HepG2 (cell line): ENCODE measurements at regions not wholly inside any gene's neighbourhood (a gene's known extent, or its start where the extent isn't known, plus 50 kb on each side); places are given as distances from the start of the nearest gene placed in this dataset.

Source experiments
- ATAC-seq: fragments of 200-7000 bp; cut with Tn5 transposase; 3 replicates; pipeline ENCODE4 v1.9.1; 2020; ENCODE audit warnings: mild to moderate bottlenecking, moderate library complexity
- BruUV-seq: library from RNA; stranded (reverse); fragments of 400-500 nt; replicated peaks from 2 replicates; lab custom pipeline; 2021; lab: Mats Ljungman, UMichigan
- CTCF ChIA-PET: fragments of 300-600 bp; formaldehyde crosslinking; extraction: SDS; loops from one replicate; lab custom pipeline; 2021; ENCODE audit warnings: low total read pairs, inconsistent platforms, low intra/inter-chr PET ratio; lab: Yijun Ruan, JAX
- POLR2A ChIA-PET: fragments of 350-600 bp; sonication (Branson Sonifier 250); formaldehyde crosslinking; loops from one replicate; lab custom pipeline; 2020; ENCODE audit warnings: antibody characterized with exemption, inconsistent platforms; lab: Yijun Ruan, JAX
- DNase-seq: peaks from one replicate; pipeline ENCODE4 v3.0.0-alpha.2; 2015; ENCODE audit warnings: low spot score
- FAIRE-seq: peaks from 3 replicates; lab custom pipeline; 2011; peaks lifted over from hg19 to GRCh38; lab: Jason Lieb, UNC
- H2AFZ ChIP-seq: one replicate; pipeline ENCODE4 v1.6.1; 2011; ENCODE audit warnings: low read length, inconsistent platforms
- H3K27ac ChIP-seq: fragments of 300-600 bp; 3 replicates; pipeline ENCODE4 v1.8.0; 2011; ENCODE audit warnings: mixed run types, mild to moderate bottlenecking, mixed read lengths, low read length, inconsistent platforms; ENCODE audit not compliant: insufficient read depth; ENCODE audit errors: extremely low read length
- H3K27me3 ChIP-seq, 2 experiments: fragments of 200-600 bp in 1 of 2; 2 replicates in 1 of 2; 3 replicates in 1 of 2; pipeline versions ENCODE4 v1.6.0 to v1.8.0; 2011; ENCODE audit warnings: low read length in 2 of 2, mild to moderate bottlenecking in 2 of 2, moderate library complexity in 2 of 2, inconsistent platforms in 1 of 2; ENCODE audit not compliant: insufficient read depth in 2 of 2, control insufficient read depth in 1 of 2
- H3K36me3 ChIP-seq, 2 experiments: fragments of 200-600 bp in 1 of 2; replicated peaks in 1 of 2; 2 replicates in 1 of 2; 3 replicates in 1 of 2; pipeline versions ENCODE4 v1.5.1 to v1.8.0; 2011; ENCODE audit warnings: low read length in 2 of 2, inconsistent platforms in 1 of 2; ENCODE audit not compliant: insufficient read depth in 2 of 2, control insufficient read depth in 1 of 2
- H3K4me1 ChIP-seq: 2 replicates; pipeline ENCODE4 v1.5.1; 2012; ENCODE audit warnings: low read length, inconsistent platforms; ENCODE audit not compliant: insufficient read depth
- H3K4me2 ChIP-seq: 2 replicates; pipeline ENCODE4 v1.6.0; 2011; ENCODE audit warnings: low read depth, low read length, inconsistent platforms
- H3K4me3 ChIP-seq, 3 experiments: fragments of 200-600 bp in 1 of 3; sonication (generic), shearing (Covaris generic) in 1 of 3; replicated peaks in 1 of 3; 2 replicates each; pipeline ENCODE4 v1.5.1; 2011 to 2016; ENCODE audit warnings: low read length in 3 of 3, inconsistent platforms in 2 of 3, low read depth in 2 of 3, mild to moderate bottlenecking in 2 of 3, control low read depth in 1 of 3, mixed read lengths in 1 of 3; ENCODE audit not compliant: insufficient read depth in 1 of 3
- H3K79me2 ChIP-seq: one replicate; pipeline ENCODE4 v1.6.1; 2011; ENCODE audit warnings: low read length, inconsistent platforms; ENCODE audit not compliant: insufficient read depth
- H3K9ac ChIP-seq: 2 replicates; pipeline ENCODE4 v1.6.0; 2011; ENCODE audit warnings: mild to moderate bottlenecking, low read depth, low read length, inconsistent platforms; ENCODE audit not compliant: insufficient read depth
- H3K9me3 ChIP-seq: 2 replicates; pipeline ENCODE4 v1.5.1; 2012; ENCODE audit warnings: mild to moderate bottlenecking, low read length
- H4K20me1 ChIP-seq: 2 replicates; pipeline ENCODE4 v1.6.0; 2011; ENCODE audit warnings: inconsistent platforms, mild to moderate bottlenecking, low read length, moderate library complexity; ENCODE audit not compliant: insufficient read depth
- CHCHD3 ChIP-seq: sonication (generic); formaldehyde crosslinking; IDR thresholded peaks from 2 replicates; pipeline ENCODE4 v1.8.0; 2022; ENCODE audit warnings: mild to moderate bottlenecking, missing genetic modification reagents, moderate library complexity
- ERF ChIP-seq: IDR thresholded peaks from 2 replicates; pipeline ENCODE4 v1.6.1; 2018; ENCODE audit warnings: missing biosample characterization, missing genetic modification reagents
- HMG20B ChIP-seq: conservative IDR thresholded peaks from 2 replicates; pipeline ENCODE4 v1.6.1; 2016; ENCODE audit warnings: missing genetic modification reagents, missing compliant biosample characterization
- IKZF1 ChIP-seq: fragments of 450-650 bp; IDR thresholded peaks from 2 replicates; pipeline ENCODE4 v1.7.1; 2016
- MTA1 ChIP-seq: sonication (generic); formaldehyde crosslinking; IDR thresholded peaks from 2 replicates; pipeline ENCODE4 v1.4.0; 2020; ENCODE audit warnings: missing genetic modification reagents, mild to moderate bottlenecking, borderline replicate concordance
- ZFP37 ChIP-seq: sonication (generic); formaldehyde crosslinking; IDR thresholded peaks from 2 replicates; pipeline ENCODE4 v1.4.0; 2020; ENCODE audit warnings: missing genetic modification reagents, borderline replicate concordance
- ZNF12 ChIP-seq: sonication (generic); formaldehyde crosslinking; IDR thresholded peaks from 2 replicates; pipeline ENCODE4 v1.5.0; 2020; ENCODE audit warnings: missing genetic modification reagents
- ZNF367 ChIP-seq: sonication (generic); formaldehyde crosslinking; IDR thresholded peaks from 2 replicates; pipeline ENCODE4 v1.4.0; 2020; ENCODE audit warnings: missing genetic modification reagents, borderline replicate concordance
- ZNF703 ChIP-seq: sonication (generic); formaldehyde crosslinking; IDR thresholded peaks from 2 replicates; pipeline ENCODE4 v1.5.1; 2020; ENCODE audit warnings: missing genetic modification reagents, mild to moderate bottlenecking, moderate library complexity, borderline replicate concordance
- ZNF746 ChIP-seq: sonication (generic); formaldehyde crosslinking; IDR thresholded peaks from 2 replicates; pipeline ENCODE4 v1.8.0; 2022; ENCODE audit warnings: mild to moderate bottlenecking, missing genetic modification reagents
- WGBS: methylation state at CpG from one replicate; pipeline ENCODE4 v1.1.6; 2017; ENCODE audit warnings: low lambda C conversion rate; 5-methylcytosine and 5-hydroxymethylcytosine counted together
- in situ Hi-C: cut with HindIII; loops from 2 replicates; pipeline ENCODE4 v1.10.0; 2017; ENCODE audit warnings: low pct_unique_long_range_greater_than_20kb; ENCODE audit not compliant: extremely low pct_ligation_motif_present
- intact Hi-C: fragments of 100-400 bp; cut with micrococcal nuclease; formaldehyde crosslinking; loops from one replicate; pipeline ENCODE4 v1.10.0; 2022; ENCODE audit not compliant: unreplicated experiment
- TF ChIP-seq, protein P1 (sequence below): sonication (generic); formaldehyde crosslinking; IDR thresholded peaks from 2 replicates; pipeline ENCODE4 v1.5.1; 2020; ENCODE audit warnings: mild to moderate bottlenecking, missing genetic modification reagents, moderate library complexity
- TF ChIP-seq, protein P2 (sequence below), 2 experiments: fragments of 450-650 bp in 1 of 2; sonication (generic) in 1 of 2; formaldehyde crosslinking in 1 of 2; IDR thresholded peaks; 2 replicates each; pipeline versions ENCODE4 v1.6.1 to v1.8.0; 2016 to 2022; ENCODE audit warnings: antibody characterized with exemption in 1 of 2, mild to moderate bottlenecking in 1 of 2, missing genetic modification reagents in 1 of 2

DNA sequence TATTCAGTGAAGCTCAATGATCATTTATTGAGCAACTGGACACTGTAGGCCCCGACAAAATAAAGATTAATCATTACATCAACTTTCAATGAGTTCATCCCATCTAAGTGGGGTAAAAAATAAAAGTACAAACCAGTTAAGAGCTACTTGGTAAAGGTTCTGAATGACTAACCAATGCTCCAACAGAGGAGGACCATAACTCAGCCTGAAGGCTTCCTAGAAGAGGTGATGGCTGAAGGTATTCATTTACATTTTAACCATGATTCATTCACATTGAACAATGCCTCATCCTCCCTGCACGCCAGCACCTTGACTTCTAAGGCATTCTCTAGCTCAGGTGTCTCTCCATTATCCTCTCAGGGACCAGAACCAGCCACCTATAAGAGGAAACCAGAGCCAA, 201.4 kb downstream of the ZNF462 start:
- in situ Hi-C loops, result no loop called here
- Histone ChIP-seq H3K9ac (no peak overlapping the region), H3K4me1 (peaks cover 9% of the 10 kb centered on the region; the same call in 1 of the 2 replicates), H3K27ac (no peak overlapping the region), H2AFZ (no peak overlapping the region), H3K36me3 (no peaks in the 10 kb centered on the region), H3K27me3 (no peaks in the 10 kb centered on the region), H3K9me3 (no peaks in the 10 kb centered on the region), H3K4me2 (no peak overlapping the region), H3K79me2 (no peaks in the 10 kb centered on the region), H3K4me3 (no peak overlapping the region), H4K20me1 (no peaks in the 10 kb centered on the region)
- FAIRE-seq (no peak), DNase-seq (no peak), ATAC-seq (no peak)
- intact Hi-C loops, result no loop called here
- CTCF ChIA-PET, result no interaction called here
- no TSS peak for BruUV-seq
- POLR2A ChIA-PET, result no interaction called here
- no peak for TF ChIP-seq IKZF1
- no peak for TF ChIP-seq ERF (CRISPR knock-in tag)
- TF ChIP-seq ZNF367, result no peak
- TF ChIP-seq ZNF746 (CRISPR knock-in tag), result no peak
- TF ChIP-seq HMG20B, result no peak
- no peak for TF ChIP-seq ZFP37 (CRISPR knock-in tag)
- no peak for TF ChIP-seq ZNF703 (CRISPR knock-in tag)
- no peak for TF ChIP-seq MTA1
- TF ChIP-seq, protein P1, sequence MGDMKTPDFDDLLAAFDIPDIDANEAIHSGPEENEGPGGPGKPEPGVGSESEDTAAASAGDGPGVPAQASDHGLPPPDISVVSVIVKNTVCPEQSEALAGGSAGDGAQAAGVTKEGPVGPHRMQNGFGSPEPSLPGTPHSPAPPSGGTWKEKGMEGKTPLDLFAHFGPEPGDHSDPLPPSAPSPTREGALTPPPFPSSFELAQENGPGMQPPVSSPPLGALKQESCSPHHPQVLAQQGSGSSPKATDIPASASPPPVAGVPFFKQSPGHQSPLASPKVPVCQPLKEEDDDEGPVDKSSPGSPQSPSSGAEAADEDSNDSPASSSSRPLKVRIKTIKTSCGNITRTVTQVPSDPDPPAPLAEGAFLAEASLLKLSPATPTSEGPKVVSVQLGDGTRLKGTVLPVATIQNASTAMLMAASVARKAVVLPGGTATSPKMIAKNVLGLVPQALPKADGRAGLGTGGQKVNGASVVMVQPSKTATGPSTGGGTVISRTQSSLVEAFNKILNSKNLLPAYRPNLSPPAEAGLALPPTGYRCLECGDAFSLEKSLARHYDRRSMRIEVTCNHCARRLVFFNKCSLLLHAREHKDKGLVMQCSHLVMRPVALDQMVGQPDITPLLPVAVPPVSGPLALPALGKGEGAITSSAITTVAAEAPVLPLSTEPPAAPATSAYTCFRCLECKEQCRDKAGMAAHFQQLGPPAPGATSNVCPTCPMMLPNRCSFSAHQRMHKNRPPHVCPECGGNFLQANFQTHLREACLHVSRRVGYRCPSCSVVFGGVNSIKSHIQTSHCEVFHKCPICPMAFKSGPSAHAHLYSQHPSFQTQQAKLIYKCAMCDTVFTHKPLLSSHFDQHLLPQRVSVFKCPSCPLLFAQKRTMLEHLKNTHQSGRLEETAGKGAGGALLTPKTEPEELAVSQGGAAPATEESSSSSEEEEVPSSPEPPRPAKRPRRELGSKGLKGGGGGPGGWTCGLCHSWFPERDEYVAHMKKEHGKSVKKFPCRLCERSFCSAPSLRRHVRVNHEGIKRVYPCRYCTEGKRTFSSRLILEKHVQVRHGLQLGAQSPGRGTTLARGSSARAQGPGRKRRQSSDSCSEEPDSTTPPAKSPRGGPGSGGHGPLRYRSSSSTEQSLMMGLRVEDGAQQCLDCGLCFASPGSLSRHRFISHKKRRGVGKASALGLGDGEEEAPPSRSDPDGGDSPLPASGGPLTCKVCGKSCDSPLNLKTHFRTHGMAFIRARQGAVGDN (CRISPR knock-in tag), result no peak
- TF ChIP-seq ZNF12 (CRISPR knock-in tag), result no peak
- TF ChIP-seq CHCHD3 (CRISPR knock-in tag), result no peak
- TF ChIP-seq, protein P2, sequence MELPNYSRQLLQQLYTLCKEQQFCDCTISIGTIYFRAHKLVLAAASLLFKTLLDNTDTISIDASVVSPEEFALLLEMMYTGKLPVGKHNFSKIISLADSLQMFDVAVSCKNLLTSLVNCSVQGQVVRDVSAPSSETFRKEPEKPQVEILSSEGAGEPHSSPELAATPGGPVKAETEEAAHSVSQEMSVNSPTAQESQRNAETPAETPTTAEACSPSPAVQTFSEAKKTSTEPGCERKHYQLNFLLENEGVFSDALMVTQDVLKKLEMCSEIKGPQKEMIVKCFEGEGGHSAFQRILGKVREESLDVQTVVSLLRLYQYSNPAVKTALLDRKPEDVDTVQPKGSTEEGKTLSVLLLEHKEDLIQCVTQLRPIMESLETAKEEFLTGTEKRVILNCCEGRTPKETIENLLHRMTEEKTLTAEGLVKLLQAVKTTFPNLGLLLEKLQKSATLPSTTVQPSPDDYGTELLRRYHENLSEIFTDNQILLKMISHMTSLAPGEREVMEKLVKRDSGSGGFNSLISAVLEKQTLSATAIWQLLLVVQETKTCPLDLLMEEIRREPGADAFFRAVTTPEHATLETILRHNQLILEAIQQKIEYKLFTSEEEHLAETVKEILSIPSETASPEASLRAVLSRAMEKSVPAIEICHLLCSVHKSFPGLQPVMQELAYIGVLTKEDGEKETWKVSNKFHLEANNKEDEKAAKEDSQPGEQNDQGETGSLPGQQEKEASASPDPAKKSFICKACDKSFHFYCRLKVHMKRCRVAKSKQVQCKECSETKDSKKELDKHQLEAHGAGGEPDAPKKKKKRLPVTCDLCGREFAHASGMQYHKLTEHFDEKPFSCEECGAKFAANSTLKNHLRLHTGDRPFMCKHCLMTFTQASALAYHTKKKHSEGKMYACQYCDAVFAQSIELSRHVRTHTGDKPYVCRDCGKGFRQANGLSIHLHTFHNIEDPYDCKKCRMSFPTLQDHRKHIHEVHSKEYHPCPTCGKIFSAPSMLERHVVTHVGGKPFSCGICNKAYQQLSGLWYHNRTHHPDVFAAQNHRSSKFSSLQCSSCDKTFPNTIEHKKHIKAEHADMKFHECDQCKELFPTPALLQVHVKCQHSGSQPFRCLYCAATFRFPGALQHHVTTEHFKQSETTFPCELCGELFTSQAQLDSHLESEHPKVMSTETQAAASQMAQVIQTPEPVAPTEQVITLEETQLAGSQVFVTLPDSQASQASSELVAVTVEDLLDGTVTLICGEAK (IDR thresholded peaks at IDR 0.05), result no peak
- TF ChIP-seq, protein P2 (CRISPR knock-in tag; IDR thresholded peaks at IDR 0.05), result no peak
- 0% methylated on average over 2 of the region's 2 CpGs for WGBS
